HG03097 (cell line): ENCODE measurements at regions not wholly inside any gene's neighbourhood (a gene's known extent, or its start where the extent isn't known, plus 50 kb on each side); places are given as distances from the start of the nearest gene placed in this dataset.
"Not testable (repeated sequence)": the region's sequence is repeated elsewhere in the genome, so short reads cannot be mapped to it uniquely, and the experiment has no call there.

Experiments
- ATAC-seq: cut with Tn5 transposase; IDR thresholded peaks from one replicate; pipeline ENCODE4 v1.9.1; 2021; ENCODE audit not compliant: unreplicated experiment, low FRiP score

DNA sequence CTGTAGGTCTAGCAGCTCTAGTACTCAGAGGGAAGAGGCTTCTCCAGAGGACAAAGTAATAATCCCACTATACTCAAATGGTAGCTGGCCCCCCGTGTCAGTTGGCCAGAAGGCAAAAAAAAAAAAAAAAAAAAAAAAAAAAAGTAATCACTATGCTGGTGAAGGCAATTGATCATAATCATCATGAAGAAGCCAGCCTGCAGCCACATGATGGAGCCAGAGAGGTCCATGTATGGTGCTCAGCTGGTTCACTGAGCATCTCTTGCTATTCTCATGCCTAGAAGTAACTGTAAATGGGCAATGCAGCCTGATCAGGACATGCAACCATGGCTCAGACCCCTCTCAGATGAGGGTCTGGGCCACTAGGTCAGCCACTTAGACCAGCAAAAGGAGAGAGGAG lies 378.8 kb downstream of the MED13L start:
- ATAC-seq = no peak

DNA sequence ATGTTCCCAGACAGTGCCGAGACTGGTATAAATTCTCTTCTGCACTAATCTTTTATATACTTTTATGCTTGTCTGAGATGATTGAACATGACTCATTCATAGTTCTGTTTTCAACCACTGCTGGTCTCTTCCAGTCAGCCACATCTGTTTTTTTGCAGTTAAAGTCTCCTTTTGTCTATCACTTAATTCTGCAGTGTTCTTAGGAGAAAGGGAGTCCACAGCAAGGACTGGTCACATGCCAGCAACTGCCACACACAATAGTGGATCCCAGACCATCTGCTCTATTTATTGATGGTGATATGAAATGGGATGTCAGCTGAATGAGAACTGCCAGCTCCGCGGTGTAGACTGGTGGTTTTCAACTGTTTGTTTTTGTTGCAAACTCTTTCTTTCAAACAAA lies 379.8 kb downstream of the MED13L start:
- ATAC-seq = no peak

DNA sequence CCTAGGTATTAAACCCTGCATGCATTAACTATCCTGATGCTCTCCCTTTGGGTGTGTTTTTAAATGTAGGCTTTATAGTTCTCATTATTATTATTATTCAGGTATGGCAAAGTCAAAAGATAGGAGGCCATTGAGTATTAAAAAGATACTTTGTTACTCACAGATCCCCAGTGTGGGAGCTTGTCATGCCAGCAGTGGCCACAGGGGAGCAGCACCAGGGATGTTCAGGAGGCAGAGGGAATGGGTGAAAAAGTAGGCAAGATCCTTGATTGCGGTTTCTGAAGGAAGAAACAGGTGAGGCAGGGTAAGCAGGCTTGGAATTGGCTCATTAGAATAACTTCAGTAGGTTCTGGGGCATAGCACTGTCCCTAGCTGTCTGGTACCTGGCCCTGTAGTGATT lies 382.2 kb downstream of the MED13L start:
- no peak for ATAC-seq

- no peak for ATAC-seq
Measured at GRCh38 chr12:115891556-115892164, 385.8 kb downstream of the MED13L start.

DNA sequence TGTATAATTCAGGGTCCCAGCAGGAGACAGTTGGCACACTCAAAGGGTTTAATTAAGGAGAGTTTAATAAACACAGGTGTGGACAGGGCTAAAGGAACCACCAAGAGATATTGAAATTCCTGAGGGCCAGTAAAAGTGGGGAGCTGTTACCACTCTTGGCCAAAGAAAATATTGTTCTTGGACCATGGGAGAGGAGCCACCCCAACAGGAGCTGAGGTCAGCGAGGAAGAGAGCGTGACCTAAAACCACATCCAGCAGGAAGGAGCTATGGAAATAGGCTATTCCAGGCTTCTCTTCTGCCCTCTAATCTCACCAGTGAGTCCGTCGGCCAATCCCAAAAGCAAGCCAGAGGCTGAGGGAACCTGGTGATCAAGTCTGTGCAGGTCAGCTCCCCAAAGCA lies 390.8 kb downstream of the MED13L start:
- no peak for ATAC-seq

DNA sequence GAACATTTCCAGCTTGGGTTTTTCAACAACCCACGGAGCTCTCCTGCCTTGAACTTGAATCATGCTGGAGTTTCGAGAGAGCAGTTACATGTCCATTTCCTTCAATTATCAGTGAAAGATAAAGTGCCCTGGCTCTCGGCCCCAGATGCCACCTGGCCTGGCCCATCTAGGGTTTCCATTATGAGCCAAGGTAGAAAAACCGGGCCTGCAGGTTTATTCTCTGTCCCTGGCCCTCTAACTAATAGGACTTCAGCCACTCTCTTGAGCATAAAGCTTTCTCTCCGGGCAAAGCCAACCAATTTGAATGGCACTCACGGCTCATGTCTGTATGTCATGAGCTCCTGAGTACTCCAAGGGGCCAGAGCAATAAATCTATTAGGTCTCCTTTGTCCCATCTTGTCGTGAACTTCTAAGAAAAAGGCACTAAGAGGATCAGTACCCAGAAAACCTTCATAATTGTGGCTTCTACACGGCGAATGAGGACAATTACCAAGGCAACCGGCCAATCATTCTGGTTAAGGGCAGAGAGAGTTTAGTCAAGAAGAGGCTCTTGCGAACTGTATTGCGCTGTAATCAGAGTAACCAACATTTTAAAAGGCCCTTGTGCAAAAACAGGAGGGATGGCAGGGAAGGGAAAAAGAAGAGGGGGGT lies 392.3 kb downstream of the MED13L start:
- ATAC-seq = no peak

GRCh38 chr12:115882936-115883335 lies 394.6 kb downstream of the MED13L start:
- no peak for ATAC-seq

GRCh38 chr12:115880238-115880637 lies 397.3 kb downstream of the MED13L start:
- no peak for ATAC-seq

- ATAC-seq = no peak
Measured at GRCh38 chr12:115879354-115879753, 398.1 kb downstream of the MED13L start.

DNA sequence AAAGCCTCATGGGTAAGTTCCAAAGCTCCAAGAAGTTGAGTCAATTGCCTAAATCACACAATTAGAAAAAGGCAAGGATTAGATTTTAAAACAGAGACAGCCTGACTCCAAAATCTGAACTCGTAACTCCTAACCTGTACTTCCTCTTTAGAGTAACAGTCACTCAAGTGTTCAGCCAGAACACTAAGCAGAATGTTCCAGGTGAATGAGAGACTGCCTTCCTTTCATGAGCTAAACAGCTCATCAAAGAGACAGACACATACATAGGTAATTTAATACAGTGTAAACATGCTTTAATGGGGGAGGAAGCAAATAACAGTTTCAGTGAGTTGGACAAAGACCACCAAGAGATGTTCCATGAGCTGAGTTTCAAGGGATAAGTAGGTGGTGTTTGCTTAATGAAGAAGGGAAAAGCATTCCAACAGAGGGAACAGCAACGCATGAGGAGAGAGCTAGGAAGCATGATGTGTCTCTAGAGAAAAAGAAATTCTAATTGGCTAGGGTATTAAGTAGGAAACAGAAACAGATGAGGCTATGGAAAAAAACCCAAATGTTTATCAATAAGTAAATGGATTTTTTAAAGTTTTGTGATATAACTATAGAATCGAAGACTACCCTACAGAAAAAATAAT lies 403.9 kb downstream of the MED13L start:
- no peak for ATAC-seq

- no peak for ATAC-seq
Measured at GRCh38 chr12:115872919-115873357, 404.6 kb downstream of the MED13L start.

- ATAC-seq = no peak
Measured at GRCh38 chr12:115872212-115872611, 405.3 kb downstream of the MED13L start.

DNA sequence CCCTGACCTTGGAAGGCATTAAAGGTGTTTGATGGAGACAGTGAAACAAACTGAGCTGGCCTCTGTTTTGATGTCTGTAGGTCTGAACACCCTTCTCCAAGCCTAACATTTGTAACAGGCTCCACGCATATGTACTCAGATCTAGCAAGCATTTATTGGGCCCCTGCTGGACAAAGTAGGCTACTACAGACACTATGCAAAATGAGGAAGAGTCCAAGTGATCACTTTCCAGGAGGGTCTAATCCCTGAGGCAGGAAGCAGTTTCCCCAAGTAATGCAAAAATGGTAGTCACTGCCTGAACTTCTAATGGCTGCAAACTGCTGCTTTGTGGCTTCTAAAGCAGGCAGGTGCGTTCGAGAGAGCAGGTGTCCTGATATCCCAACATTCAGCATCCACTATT lies 405.8 kb downstream of the MED13L start:
- ATAC-seq = no peak

GRCh38 chr12:115870510-115870909 lies 407.0 kb downstream of the MED13L start:
- ATAC-seq = no peak

DNA sequence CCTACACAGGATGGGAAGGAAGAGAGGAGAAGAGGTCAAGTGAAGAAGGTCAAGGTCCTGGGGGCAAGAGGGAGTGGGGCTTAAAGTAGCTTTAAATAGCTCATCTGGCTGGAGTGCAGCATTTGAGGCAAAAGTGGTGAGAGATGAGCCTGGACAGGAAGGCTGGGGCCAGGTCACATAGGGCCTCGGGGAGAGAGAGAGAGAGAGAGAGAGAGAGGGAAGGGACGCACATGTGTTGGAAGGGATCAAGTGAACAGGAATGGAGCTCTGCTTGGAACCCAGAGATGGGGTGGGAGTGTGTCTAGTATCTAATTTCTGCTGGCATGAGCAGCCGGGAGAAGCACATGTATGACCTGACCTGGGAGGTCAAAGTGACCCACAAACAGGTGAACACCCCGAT lies 407.5 kb downstream of the MED13L start:
- no peak for ATAC-seq

GRCh38 chr12:115869604-115870003 lies 407.9 kb downstream of the MED13L start:
- no peak for ATAC-seq

GRCh38 chr12:115868624-115869023 lies 408.9 kb downstream of the MED13L start:
- no peak for ATAC-seq

- no peak for ATAC-seq
Measured at GRCh38 chr12:115867854-115868253, 409.6 kb downstream of the MED13L start.

- no peak for ATAC-seq
Measured at GRCh38 chr12:115866909-115867525, 410.5 kb downstream of the MED13L start.

GRCh38 chr12:115866281-115866680 lies 411.2 kb downstream of the MED13L start:
- ATAC-seq = not testable (repeated sequence)

- ATAC-seq = no peak
Measured at GRCh38 chr12:115864396-115864795, 413.1 kb downstream of the MED13L start.

DNA sequence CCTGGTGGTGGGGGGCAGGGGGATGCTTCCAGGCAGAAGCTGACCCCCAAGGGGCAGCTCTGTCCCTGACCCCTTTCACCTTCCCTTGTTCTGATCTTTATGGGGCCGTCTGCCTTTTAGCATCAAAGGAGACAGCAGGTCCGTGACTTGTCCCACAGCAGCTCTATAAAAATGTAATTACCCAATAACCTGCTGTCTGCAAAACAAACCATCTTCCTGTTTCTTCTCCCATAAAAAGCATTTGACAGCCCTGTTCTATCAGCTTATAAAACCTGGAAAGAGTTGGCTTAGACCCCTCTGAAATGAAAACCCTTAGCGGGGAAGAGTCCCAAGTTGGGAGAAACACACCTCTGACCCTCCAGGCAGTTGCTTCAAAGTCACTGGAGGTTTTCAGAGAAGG lies 416.9 kb downstream of the MED13L start:
- no peak for ATAC-seq
